H1 (cell line): ENCODE measurements at regions not wholly inside any gene's neighbourhood (a gene's known extent, or its start where the extent isn't known, plus 50 kb on each side); places are given as distances from the start of the nearest gene placed in this dataset.

Source experiments
- SIX5 ChIP-seq: IDR thresholded peaks from 2 replicates; pipeline ENCODE4 v1.6.1; 2011; ENCODE audit warnings: mild to moderate bottlenecking, low read depth, low read length
- TF ChIP-seq, protein P1 (sequence below): IDR thresholded peaks from 2 replicates; pipeline ENCODE4 v1.6.1; 2012; ENCODE audit warnings: inconsistent platforms
- TF ChIP-seq, protein P2 (sequence below), 3 experiments: IDR thresholded peaks; 1 replicate in 2 of 3; 2 replicates in 1 of 3; pipeline versions ENCODE4 v1.5.1 to v1.6.1; 2011; ENCODE audit warnings: low read length in 3 of 3, mild to moderate bottlenecking in 3 of 3, inconsistent platforms in 2 of 3, low read depth in 1 of 3, moderate library complexity in 1 of 3; ENCODE audit not compliant: insufficient read depth in 1 of 3; ENCODE audit errors: control extremely low read depth in 1 of 3

DNA sequence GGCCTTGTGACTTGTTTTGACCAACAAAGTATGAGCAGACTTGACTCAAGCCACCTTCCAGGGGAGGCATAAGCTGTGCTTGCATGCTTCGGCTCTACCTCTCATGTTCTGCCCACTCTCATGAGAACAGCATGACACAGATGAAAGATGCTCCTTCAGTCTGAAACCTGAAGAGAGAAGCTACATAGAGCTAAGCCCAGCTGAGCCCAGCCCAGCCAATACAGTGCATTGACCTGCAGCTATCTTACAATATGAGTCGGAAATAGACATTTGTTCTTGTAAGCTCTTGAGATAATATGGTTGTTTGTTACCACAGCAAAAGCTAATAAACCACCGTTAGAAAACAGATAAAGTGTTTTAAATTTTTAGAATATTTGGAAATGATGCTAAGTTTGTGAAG, 426.7 kb upstream of the PKDCC start:
- TF ChIP-seq, protein P1, sequence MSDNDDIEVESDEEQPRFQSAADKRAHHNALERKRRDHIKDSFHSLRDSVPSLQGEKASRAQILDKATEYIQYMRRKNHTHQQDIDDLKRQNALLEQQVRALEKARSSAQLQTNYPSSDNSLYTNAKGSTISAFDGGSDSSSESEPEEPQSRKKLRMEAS: no peak
- no peak for TF ChIP-seq SIX5
- TF ChIP-seq, protein P2, sequence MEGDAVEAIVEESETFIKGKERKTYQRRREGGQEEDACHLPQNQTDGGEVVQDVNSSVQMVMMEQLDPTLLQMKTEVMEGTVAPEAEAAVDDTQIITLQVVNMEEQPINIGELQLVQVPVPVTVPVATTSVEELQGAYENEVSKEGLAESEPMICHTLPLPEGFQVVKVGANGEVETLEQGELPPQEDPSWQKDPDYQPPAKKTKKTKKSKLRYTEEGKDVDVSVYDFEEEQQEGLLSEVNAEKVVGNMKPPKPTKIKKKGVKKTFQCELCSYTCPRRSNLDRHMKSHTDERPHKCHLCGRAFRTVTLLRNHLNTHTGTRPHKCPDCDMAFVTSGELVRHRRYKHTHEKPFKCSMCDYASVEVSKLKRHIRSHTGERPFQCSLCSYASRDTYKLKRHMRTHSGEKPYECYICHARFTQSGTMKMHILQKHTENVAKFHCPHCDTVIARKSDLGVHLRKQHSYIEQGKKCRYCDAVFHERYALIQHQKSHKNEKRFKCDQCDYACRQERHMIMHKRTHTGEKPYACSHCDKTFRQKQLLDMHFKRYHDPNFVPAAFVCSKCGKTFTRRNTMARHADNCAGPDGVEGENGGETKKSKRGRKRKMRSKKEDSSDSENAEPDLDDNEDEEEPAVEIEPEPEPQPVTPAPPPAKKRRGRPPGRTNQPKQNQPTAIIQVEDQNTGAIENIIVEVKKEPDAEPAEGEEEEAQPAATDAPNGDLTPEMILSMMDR (IDR thresholded peaks at IDR 0.05; ENCODE audit: control extremely low read depth in 1 of 3, insufficient read depth in 1 of 3, low read depth in 1 of 3, low read length in 3 of 3): no peak
